ENCODE measurements at regions not wholly inside any gene's neighbourhood (a gene's known extent, or its start where the extent isn't known, plus 50 kb on each side); places are given as distances from the start of the nearest gene placed in this dataset.

- TF ChIP-seq MEF2A (IDR thresholded peaks at IDR 0.05; ENCODE audit: borderline replicate concordance, low read depth) (no peak), CTCF (IDR thresholded peaks at IDR 0.05) (no peak)
Observed at GRCh38 chr12:40473962-40474361, 218.3 kb upstream of the CNTN1 start.
